Cardiac septum (tissue), 1 donor: ENCODE measurements at regions not wholly inside any gene's neighbourhood (a gene's known extent, or its start where the extent isn't known, plus 50 kb on each side); places are given as distances from the start of the nearest gene placed in this dataset.

Experiments
- DNase-seq: peaks from one replicate; pipeline ENCODE4 v3.0.0-alpha.2; 2020; ENCODE audit warnings: low spot score
- intact Hi-C: fragments of 100-400 bp; cut with DNase I; formaldehyde crosslinking; loops from one replicate; pipeline ENCODE4 v1.14.0; 2022
- donor health status: DM: no; HTN: no; CAD: no.

GRCh38 chr2:598058-598802 is 79.0 kb downstream of the TMEM18 start:
- intact Hi-C loops = no loop called here
- peak; percentile 46 for DNase-seq

GRCh38 chr2:595831-596592 is 81.2 kb downstream of the TMEM18 start:
- intact Hi-C loops = no loop called here

GRCh38 chr2:595141-595815 is 81.9 kb downstream of the TMEM18 start:
- no peak for DNase-seq
- intact Hi-C loops = no loop called here

More at GRCh38 chr2:595831-596592, 81.2 kb downstream of the TMEM18 start:
- no peak for DNase-seq

GRCh38 chr2:594297-594949 is 82.8 kb downstream of the TMEM18 start:
- no peak for DNase-seq
- intact Hi-C loops = no loop called here

GRCh38 chr2:593356-594026 is 83.7 kb downstream of the TMEM18 start:
- DNase-seq = no peak
- intact Hi-C loops = no loop called here

- intact Hi-C loops = no loop called here
- DNase-seq = no peak
Observed at GRCh38 chr2:592737-593136, 84.5 kb downstream of the TMEM18 start.

GRCh38 chr2:590214-591175 is 86.7 kb downstream of the TMEM18 start:
- intact Hi-C loops = no loop called here
- no peak for DNase-seq

GRCh38 chr2:589281-590130 is 87.7 kb downstream of the TMEM18 start:
- no peak for DNase-seq
- intact Hi-C loops = no loop called here

- DNase-seq = no peak
Observed at GRCh38 chr2:588074-588645, 89.0 kb downstream of the TMEM18 start.

GRCh38 chr2:587087-587960 is 89.9 kb downstream of the TMEM18 start:
- no peak for DNase-seq
- intact Hi-C loops = no loop called here

More at GRCh38 chr2:588074-588645, 89.0 kb downstream of the TMEM18 start:
- intact Hi-C loops = no loop called here

GRCh38 chr2:586641-587076 is 90.5 kb downstream of the TMEM18 start:
- no peak for DNase-seq
- intact Hi-C loops = no loop called here

GRCh38 chr2:584863-585823 is 92.1 kb downstream of the TMEM18 start:
- no peak for DNase-seq
- intact Hi-C loops = no loop called here

- no peak for DNase-seq
- intact Hi-C loops = no loop called here
Observed at GRCh38 chr2:583666-584065, 93.5 kb downstream of the TMEM18 start.

GRCh38 chr2:582792-583528 is 94.2 kb downstream of the TMEM18 start:
- DNase-seq = no peak

More at GRCh38 chr2:582792-583528, 94.2 kb downstream of the TMEM18 start:
- intact Hi-C loops = no loop called here
